ENCODE measurements at regions not wholly inside any gene's neighbourhood (a gene's known extent, or its start where the extent isn't known, plus 50 kb on each side); places are given as distances from the start of the nearest gene placed in this dataset.

GRCh38 chr1:184919892-184920291 is 54.4 kb downstream of the NIBAN1 start:
- TF ChIP-seq ZNF202 (tag by site-specific recombination; IDR thresholded peaks at IDR 0.05; ENCODE audit: borderline replicate concordance), result no peak
- TF ChIP-seq CTCF (tag by site-specific recombination; IDR thresholded peaks at IDR 0.05), result no peak
- no peak for TF ChIP-seq ZNF24 (tag by site-specific recombination; IDR thresholded peaks at IDR 0.05)
- TF ChIP-seq ZNF121 (tag by site-specific recombination; IDR thresholded peaks at IDR 0.05), result no peak
- no peak for TF ChIP-seq ZNF341 (tag by site-specific recombination; IDR thresholded peaks at IDR 0.05; ENCODE audit: low read depth)
- no peak for TF ChIP-seq ATF2 (tag by site-specific recombination; IDR thresholded peaks at IDR 0.05; ENCODE audit: low read depth)
- no peak for TF ChIP-seq ZNF639 (tag by site-specific recombination; IDR thresholded peaks at IDR 0.05)
- TF ChIP-seq ZNF48 (tag by site-specific recombination; IDR thresholded peaks at IDR 0.05), result no peak
- TF ChIP-seq MZF1 (tag by site-specific recombination; IDR thresholded peaks at IDR 0.05; ENCODE audit: borderline replicate concordance), result no peak
- no peak for TF ChIP-seq ZNF843 (tag by site-specific recombination; IDR thresholded peaks at IDR 0.05)
